GM12878 (cell line): ENCODE measurements at regions not wholly inside any gene's neighbourhood (a gene's known extent, or its start where the extent isn't known, plus 50 kb on each side); places are given as distances from the start of the nearest gene placed in this dataset.

Experiments
- ATAC-seq: fragments of 200-7000 bp; cut with Tn5 transposase; 3 replicates; pipeline ENCODE4 v1.9.1; 2020; ENCODE audit warnings: mild to moderate bottlenecking, moderate library complexity
- BruUV-seq: library from RNA; stranded (reverse); fragments of 400-500 nt; replicated peaks from 2 replicates; lab custom pipeline; 2021; lab: Mats Ljungman, UMichigan
- CTCF ChIA-PET: fragments of 300-600 bp; sonication (Branson Sonifier 250); formaldehyde crosslinking; extraction: SDS; loops from one replicate; lab custom pipeline; 2021; ENCODE audit warnings: inconsistent platforms; lab: Yijun Ruan, JAX
- POLR2A ChIA-PET: fragments of 350-600 bp; formaldehyde crosslinking; extraction: SDS; loops from one replicate; lab custom pipeline; 2021; ENCODE audit warnings: inconsistent platforms; lab: Charles Lee
- RAD21 ChIA-PET: fragments of 300-600 bp; sonication (Branson Sonifier 250); formaldehyde crosslinking; loops from one replicate; lab custom pipeline; 2023; ENCODE audit warnings: antibody characterized with exemption; ENCODE audit not compliant: unreplicated experiment; lab: Charles Lee
- SMC1A ChIA-PET: fragments of 300-600 bp; sonication (Branson Sonifier 250); formaldehyde crosslinking; loops from one replicate; lab custom pipeline; 2023; ENCODE audit not compliant: unreplicated experiment, uncharacterized antibody; lab: Charles Lee
- DNase-seq: peaks from one replicate; pipeline ENCODE4 v3.0.0-alpha.2; 2011; ENCODE audit warnings: low read depth, low spot score
- FAIRE-seq: peaks from 3 replicates; lab custom pipeline; 2011; peaks lifted over from hg19 to GRCh38; lab: Jason Lieb, UNC
- H2AFZ ChIP-seq: 2 replicates; pipeline ENCODE4 v1.6.0; 2011; ENCODE audit warnings: low read depth, low read length, control low read depth; ENCODE audit not compliant: control insufficient read depth
- H3K27ac ChIP-seq: 2 replicates; pipeline ENCODE4 v1.5.1; 2011; ENCODE audit warnings: control low read depth; ENCODE audit not compliant: control insufficient read depth, insufficient read depth
- H3K27me3 ChIP-seq, 2 experiments: replicated peaks in 1 of 2; 2 replicates each; pipeline versions ENCODE4 v1.6.0 to v1.6.1; 2011; ENCODE audit warnings: low read length in 1 of 2; ENCODE audit not compliant: control insufficient read depth in 2 of 2, insufficient read depth in 2 of 2
- H3K36me3 ChIP-seq, 2 experiments: 2 replicates each; pipeline ENCODE4 v1.5.1; 2011; ENCODE audit warnings: low read length in 1 of 2; ENCODE audit not compliant: control insufficient read depth in 2 of 2, insufficient read depth in 2 of 2
- H3K4me1 ChIP-seq: 2 replicates; pipeline ENCODE4 v1.6.1; 2011; ENCODE audit warnings: mild to moderate bottlenecking, low read length, moderate library complexity, mixed read lengths; ENCODE audit not compliant: control insufficient read depth, insufficient read depth
- H3K4me2 ChIP-seq: 2 replicates; pipeline ENCODE4 v1.6.0; 2011; ENCODE audit warnings: control low read depth; ENCODE audit not compliant: control insufficient read depth, insufficient read depth
- H3K4me3 ChIP-seq: fragments of 200-600 bp; sonication (generic); 2 replicates; pipeline ENCODE4 v1.5.1; 2016
- H3K79me2 ChIP-seq: 2 replicates; pipeline ENCODE4 v1.6.0; 2011; ENCODE audit warnings: low read length; ENCODE audit not compliant: control insufficient read depth, insufficient read depth
- H3K9ac ChIP-seq: 2 replicates; pipeline ENCODE4 v1.8.0; 2011; ENCODE audit warnings: low read length, control low read depth, mixed read lengths; ENCODE audit not compliant: control insufficient read depth, insufficient read depth
- H3K9me3 ChIP-seq: replicated peaks from 3 replicates; pipeline ENCODE4 v1.5.1; 2011; ENCODE audit warnings: mild to moderate bottlenecking, low read length; ENCODE audit not compliant: control insufficient read depth, insufficient read depth
- H4K20me1 ChIP-seq: 2 replicates; pipeline ENCODE4 v1.6.0; 2011; ENCODE audit not compliant: control insufficient read depth, insufficient read depth
- ATF3 ChIP-seq: IDR thresholded peaks from 2 replicates; pipeline ENCODE4 v1.6.1; 2011; ENCODE audit warnings: low read depth, mild to moderate bottlenecking, low read length, moderate library complexity, borderline replicate concordance; ENCODE audit errors: extremely low read depth
- ATF7 ChIP-seq: fragments of 450-650 bp; IDR thresholded peaks from 2 replicates; pipeline ENCODE4 v1.6.1; 2016; ENCODE audit warnings: low read depth, mild to moderate bottlenecking
- CREM ChIP-seq: IDR thresholded peaks from 2 replicates; pipeline ENCODE4 v1.6.1; 2014; ENCODE audit warnings: antibody characterized with exemption, low read depth
- HDAC2 ChIP-seq: fragments of 200-600 bp; sonication (generic); IDR thresholded peaks from 2 replicates; pipeline ENCODE4 v1.6.1; 2017
- KAT2A ChIP-seq: conservative IDR thresholded peaks from 2 replicates; pipeline ENCODE4 v1.6.1; 2011; ENCODE audit warnings: low read depth, low read length; ENCODE audit not compliant: control insufficient read depth
- MAX ChIP-seq: IDR thresholded peaks from 2 replicates; pipeline ENCODE4 v1.6.1; 2012; ENCODE audit warnings: low read depth, low read length, improper control_type of control experiment
- NFYA ChIP-seq: IDR thresholded peaks from 2 replicates; pipeline ENCODE4 v1.6.1; 2011; ENCODE audit warnings: low read depth, mild to moderate bottlenecking, low read length, improper control_type of control experiment, borderline replicate concordance
- NR2C1 ChIP-seq: fragments of 450-650 bp; IDR thresholded peaks from 2 replicates; pipeline ENCODE4 v1.6.1; 2017; ENCODE audit warnings: antibody characterized with exemption, mild to moderate bottlenecking, moderate library complexity
- RB1 ChIP-seq: fragments of 450-650 bp; formaldehyde crosslinking; IDR thresholded peaks from 2 replicates; pipeline ENCODE4 v1.6.1; 2017; ENCODE audit warnings: mild to moderate bottlenecking, borderline replicate concordance
- RELA ChIP-seq: fragments of 450-650 bp; IDR thresholded peaks from 2 replicates; pipeline ENCODE4 v1.8.0; 2014; ENCODE audit warnings: borderline replicate concordance; ENCODE audit not compliant: partially characterized antibody
- SMAD1 ChIP-seq: fragments of 450-650 bp; IDR thresholded peaks from 2 replicates; pipeline ENCODE4 v1.6.1; 2018; ENCODE audit warnings: mild to moderate bottlenecking, low read depth; ENCODE audit not compliant: partially characterized antibody
- SREBF2 ChIP-seq: IDR thresholded peaks from 2 replicates; pipeline ENCODE4 v1.6.1; 2012; ENCODE audit warnings: mild to moderate bottlenecking, low read length
- YY1 ChIP-seq: IDR thresholded peaks from 2 replicates; pipeline ENCODE4 v1.6.1; 2011; ENCODE audit warnings: low read depth, mild to moderate bottlenecking, low read length
- ZNF207 ChIP-seq: fragments of 450-650 bp; IDR thresholded peaks from 2 replicates; pipeline ENCODE4 v1.6.1; 2014; ENCODE audit warnings: antibody characterized with exemption, mild to moderate bottlenecking, borderline replicate concordance
- ZNF622 ChIP-seq: fragments of 450-650 bp; IDR thresholded peaks from 2 replicates; pipeline ENCODE4 v1.6.1; 2017; ENCODE audit warnings: mild to moderate bottlenecking, inconsistent platforms
- in situ Hi-C: fragments of 300-500 bp; cut with MboI; formaldehyde crosslinking; loops from 9 replicates; pipeline ENCODE4 v1.14.3; 2018; ENCODE audit warnings: mixed read lengths
- intact Hi-C: fragments of 100-400 bp; cut with micrococcal nuclease; formaldehyde crosslinking; loops from one replicate; pipeline ENCODE4 v1.14.2; 2022; ENCODE audit not compliant: unreplicated experiment

- Histone ChIP-seq H3K36me3 (no peaks in the 10 kb centered on the region), H3K79me2 (no peaks in the 10 kb centered on the region), H3K4me3 (no peak overlapping the region), H3K27me3 (no peaks in the 10 kb centered on the region), H3K27ac (no peak overlapping the region), H4K20me1 (no peaks in the 10 kb centered on the region), H2AFZ (no peak overlapping the region), H3K9ac (no peak overlapping the region), H3K9me3 (no peaks in the 10 kb centered on the region; the same call in 2 of the 3 replicates), H3K4me1 (no peaks in the 10 kb centered on the region), H3K4me2 (no peak overlapping the region)
- FAIRE-seq (no peak), DNase-seq (no peak), ATAC-seq (no peak)
- SMC1A ChIA-PET, result interaction anchor here (1.1 to 1.4 kb wide), 4 partner anchors 11 to 122 kb away, joined by 3 read pairs; no protein-coding TSS in a partner anchor
- in situ Hi-C loops (no loop called here), intact Hi-C loops (no loop called here)
- no TSS peak for BruUV-seq
- POLR2A ChIA-PET, result interaction anchor here (0.5 kb wide), 1 partner anchor 205 kb away, joined by 3 read pairs; no protein-coding TSS in a partner anchor
- CTCF ChIA-PET, result interaction anchor here (1.0 kb wide), 1 partner anchor 83 kb away, joined by 3 read pairs; no protein-coding TSS in a partner anchor
- TF ChIP-seq YY1 (no peak), ATF3 (no peak), KAT2A (no peak), SMAD1 (no peak), HDAC2 (no peak), CREM (no peak), ATF7 (no peak), ZNF622 (no peak), RELA (no peak), RB1 (no peak), NFYA (no peak), SREBF2 (no peak), NR2C1 (no peak), MAX (no peak), ZNF207 (no peak)
- RAD21 ChIA-PET, result interaction anchor here (0.6 to 2.1 kb wide), 2 partner anchors 122 to 643 kb away, joined by 3 to 7 read pairs; no protein-coding TSS in a partner anchor
Observed at GRCh38 chr7:22932896-22933295, 81.0 kb downstream of the HYCC1 start.
